ENCODE measurements at regions not wholly inside any gene's neighbourhood (a gene's known extent, or its start where the extent isn't known, plus 50 kb on each side); places are given as distances from the start of the nearest gene placed in this dataset.

GRCh38 chr16:14364386-14365199 is 265.5 kb downstream of the PARN start:
- TF ChIP-seq POLR2AphosphoS5 (IDR thresholded peaks at IDR 0.05) (no peak), EP300 (IDR thresholded peaks at IDR 0.05; ENCODE audit: low read depth) (no peak)
- TF ChIP-seq, protein P1, sequence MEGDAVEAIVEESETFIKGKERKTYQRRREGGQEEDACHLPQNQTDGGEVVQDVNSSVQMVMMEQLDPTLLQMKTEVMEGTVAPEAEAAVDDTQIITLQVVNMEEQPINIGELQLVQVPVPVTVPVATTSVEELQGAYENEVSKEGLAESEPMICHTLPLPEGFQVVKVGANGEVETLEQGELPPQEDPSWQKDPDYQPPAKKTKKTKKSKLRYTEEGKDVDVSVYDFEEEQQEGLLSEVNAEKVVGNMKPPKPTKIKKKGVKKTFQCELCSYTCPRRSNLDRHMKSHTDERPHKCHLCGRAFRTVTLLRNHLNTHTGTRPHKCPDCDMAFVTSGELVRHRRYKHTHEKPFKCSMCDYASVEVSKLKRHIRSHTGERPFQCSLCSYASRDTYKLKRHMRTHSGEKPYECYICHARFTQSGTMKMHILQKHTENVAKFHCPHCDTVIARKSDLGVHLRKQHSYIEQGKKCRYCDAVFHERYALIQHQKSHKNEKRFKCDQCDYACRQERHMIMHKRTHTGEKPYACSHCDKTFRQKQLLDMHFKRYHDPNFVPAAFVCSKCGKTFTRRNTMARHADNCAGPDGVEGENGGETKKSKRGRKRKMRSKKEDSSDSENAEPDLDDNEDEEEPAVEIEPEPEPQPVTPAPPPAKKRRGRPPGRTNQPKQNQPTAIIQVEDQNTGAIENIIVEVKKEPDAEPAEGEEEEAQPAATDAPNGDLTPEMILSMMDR (IDR thresholded peaks at IDR 0.05): no peak

Measured in transverse colon (tissue), 4 donors.